Panc1 (cell line): ENCODE measurements at regions not wholly inside any gene's neighbourhood (a gene's known extent, or its start where the extent isn't known, plus 50 kb on each side); places are given as distances from the start of the nearest gene placed in this dataset.

Experiments
- ATAC-seq: fragments of 200-7000 bp; cut with Tn5 transposase; 2 replicates; pipeline ENCODE4 v1.9.1; 2020; ENCODE audit warnings: mild to moderate bottlenecking, moderate library complexity
- BruUV-seq: library from RNA; stranded (reverse); fragments of 400-500 nt; replicated peaks from 2 replicates; lab custom pipeline; 2021; lab: Mats Ljungman, UMichigan
- CTCF ChIA-PET: fragments of 300-600 bp; sonication (Branson Sonifier 250); formaldehyde crosslinking; loops from one replicate; lab custom pipeline; 2022; ENCODE audit warnings: antibody characterized with exemption; lab: Charles Lee
- POLR2A ChIA-PET: fragments of 300-600 bp; sonication (Branson Sonifier 250); formaldehyde crosslinking; loops from one replicate; lab custom pipeline; 2022; ENCODE audit warnings: antibody characterized with exemption; lab: Charles Lee
- DNase-seq: peaks from one replicate; pipeline ENCODE4 v3.0.0-alpha.2; 2010; ENCODE audit warnings: low read depth, low spot score
- H3K27ac ChIP-seq: 2 replicates; pipeline ENCODE4 v1.5.1; 2011; ENCODE audit warnings: mild to moderate bottlenecking, low read length, inconsistent platforms
- H3K27me3 ChIP-seq: fragments of 200-500 bp; sonication (Bioruptor generic); 2 replicates; pipeline ENCODE4 v1.6.0; 2014; ENCODE audit warnings: low read length, inconsistent platforms; ENCODE audit not compliant: control insufficient read depth, insufficient read depth
- H3K36me3 ChIP-seq: fragments of 200-500 bp; sonication (Bioruptor generic); 2 replicates; pipeline ENCODE4 v1.5.1; 2014; ENCODE audit warnings: inconsistent platforms, mild to moderate bottlenecking, low read length, moderate library complexity; ENCODE audit not compliant: control insufficient read depth, insufficient read depth
- H3K4me1 ChIP-seq: 2 replicates; pipeline ENCODE4 v1.5.1; 2011; ENCODE audit warnings: inconsistent platforms, mild to moderate bottlenecking, low read length, moderate library complexity; ENCODE audit not compliant: control insufficient read depth, insufficient read depth
- H3K4me3 ChIP-seq, 2 experiments: 2 replicates each; pipeline ENCODE4 v1.5.1; 2011 to 2012; ENCODE audit warnings: low read depth in 2 of 2, low read length in 2 of 2, mild to moderate bottlenecking in 2 of 2, inconsistent platforms in 1 of 2, moderate library complexity in 1 of 2
- H3K9me3 ChIP-seq: fragments of 200-500 bp; sonication (Bioruptor generic); 2 replicates; pipeline ENCODE4 v1.5.1; 2014; ENCODE audit warnings: low read depth, mild to moderate bottlenecking, inconsistent platforms, low read length, moderate library complexity; ENCODE audit not compliant: control insufficient read depth, insufficient read depth
- POLR2AphosphoS5 ChIP-seq: IDR thresholded peaks from 2 replicates; pipeline ENCODE4 v1.6.1; 2012; ENCODE audit warnings: mild to moderate bottlenecking, low read depth, low read length, moderate library complexity
- SIN3A ChIP-seq: IDR thresholded peaks from 2 replicates; pipeline ENCODE4 v1.6.1; 2012; ENCODE audit warnings: low read depth, mild to moderate bottlenecking, low read length, moderate library complexity, borderline replicate concordance; ENCODE audit not compliant: insufficient read depth
- TCF7L2 ChIP-seq: IDR thresholded peaks from 2 replicates; pipeline ENCODE4 v1.6.1; 2011; ENCODE audit warnings: mild to moderate bottlenecking, low read depth, low read length, inconsistent platforms
- in situ Hi-C: cut with HindIII; loops from 2 replicates; pipeline ENCODE4 v1.10.0; 2016; ENCODE audit warnings: low sequenced_read_pairs, low pct_unique_long_range_greater_than_20kb
- intact Hi-C: fragments of 100-400 bp; cut with micrococcal nuclease; formaldehyde crosslinking; loops from one replicate; pipeline ENCODE4 v1.10.0; 2022; ENCODE audit not compliant: unreplicated experiment
- TF ChIP-seq, protein P1 (sequence below): fragments of 450-650 bp; IDR thresholded peaks from 2 replicates; pipeline ENCODE4 v1.5.1; 2017; ENCODE audit warnings: mild to moderate bottlenecking
- TF ChIP-seq, protein P2 (sequence below), 2 experiments: IDR thresholded peaks; 2 replicates each; pipeline ENCODE4 v1.6.1; 2011 to 2012; ENCODE audit warnings: low read depth in 2 of 2, control low read depth in 1 of 2, low read length in 1 of 2, mild to moderate bottlenecking in 1 of 2, moderate library complexity in 1 of 2; ENCODE audit not compliant: insufficient read depth in 1 of 2

DNA sequence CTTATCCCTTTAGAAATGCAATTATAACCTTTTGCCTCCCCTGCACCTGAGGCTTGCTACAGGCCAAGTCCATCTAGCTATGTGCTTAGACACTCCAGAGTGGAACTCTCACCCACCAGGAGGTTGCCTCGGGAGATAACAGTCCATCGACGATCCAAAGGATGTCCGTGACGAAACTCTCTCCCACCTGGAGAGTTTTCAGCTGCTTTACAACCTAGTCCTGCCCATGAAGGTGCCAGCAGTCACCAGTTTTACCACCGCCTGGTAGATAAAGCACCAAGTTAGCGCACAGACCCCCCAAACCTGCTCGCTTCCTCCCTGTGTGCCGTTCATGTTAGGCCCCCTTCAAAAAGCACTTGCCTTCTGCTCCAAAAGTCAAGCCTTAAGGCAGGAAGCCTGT is 53.1 kb upstream of the SHISAL1 start:
- TF ChIP-seq SIN3A (no peak), TCF7L2 (no peak), POLR2AphosphoS5 (no peak)
- TF ChIP-seq, protein P1, sequence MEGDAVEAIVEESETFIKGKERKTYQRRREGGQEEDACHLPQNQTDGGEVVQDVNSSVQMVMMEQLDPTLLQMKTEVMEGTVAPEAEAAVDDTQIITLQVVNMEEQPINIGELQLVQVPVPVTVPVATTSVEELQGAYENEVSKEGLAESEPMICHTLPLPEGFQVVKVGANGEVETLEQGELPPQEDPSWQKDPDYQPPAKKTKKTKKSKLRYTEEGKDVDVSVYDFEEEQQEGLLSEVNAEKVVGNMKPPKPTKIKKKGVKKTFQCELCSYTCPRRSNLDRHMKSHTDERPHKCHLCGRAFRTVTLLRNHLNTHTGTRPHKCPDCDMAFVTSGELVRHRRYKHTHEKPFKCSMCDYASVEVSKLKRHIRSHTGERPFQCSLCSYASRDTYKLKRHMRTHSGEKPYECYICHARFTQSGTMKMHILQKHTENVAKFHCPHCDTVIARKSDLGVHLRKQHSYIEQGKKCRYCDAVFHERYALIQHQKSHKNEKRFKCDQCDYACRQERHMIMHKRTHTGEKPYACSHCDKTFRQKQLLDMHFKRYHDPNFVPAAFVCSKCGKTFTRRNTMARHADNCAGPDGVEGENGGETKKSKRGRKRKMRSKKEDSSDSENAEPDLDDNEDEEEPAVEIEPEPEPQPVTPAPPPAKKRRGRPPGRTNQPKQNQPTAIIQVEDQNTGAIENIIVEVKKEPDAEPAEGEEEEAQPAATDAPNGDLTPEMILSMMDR = no peak
- TF ChIP-seq, protein P2, sequence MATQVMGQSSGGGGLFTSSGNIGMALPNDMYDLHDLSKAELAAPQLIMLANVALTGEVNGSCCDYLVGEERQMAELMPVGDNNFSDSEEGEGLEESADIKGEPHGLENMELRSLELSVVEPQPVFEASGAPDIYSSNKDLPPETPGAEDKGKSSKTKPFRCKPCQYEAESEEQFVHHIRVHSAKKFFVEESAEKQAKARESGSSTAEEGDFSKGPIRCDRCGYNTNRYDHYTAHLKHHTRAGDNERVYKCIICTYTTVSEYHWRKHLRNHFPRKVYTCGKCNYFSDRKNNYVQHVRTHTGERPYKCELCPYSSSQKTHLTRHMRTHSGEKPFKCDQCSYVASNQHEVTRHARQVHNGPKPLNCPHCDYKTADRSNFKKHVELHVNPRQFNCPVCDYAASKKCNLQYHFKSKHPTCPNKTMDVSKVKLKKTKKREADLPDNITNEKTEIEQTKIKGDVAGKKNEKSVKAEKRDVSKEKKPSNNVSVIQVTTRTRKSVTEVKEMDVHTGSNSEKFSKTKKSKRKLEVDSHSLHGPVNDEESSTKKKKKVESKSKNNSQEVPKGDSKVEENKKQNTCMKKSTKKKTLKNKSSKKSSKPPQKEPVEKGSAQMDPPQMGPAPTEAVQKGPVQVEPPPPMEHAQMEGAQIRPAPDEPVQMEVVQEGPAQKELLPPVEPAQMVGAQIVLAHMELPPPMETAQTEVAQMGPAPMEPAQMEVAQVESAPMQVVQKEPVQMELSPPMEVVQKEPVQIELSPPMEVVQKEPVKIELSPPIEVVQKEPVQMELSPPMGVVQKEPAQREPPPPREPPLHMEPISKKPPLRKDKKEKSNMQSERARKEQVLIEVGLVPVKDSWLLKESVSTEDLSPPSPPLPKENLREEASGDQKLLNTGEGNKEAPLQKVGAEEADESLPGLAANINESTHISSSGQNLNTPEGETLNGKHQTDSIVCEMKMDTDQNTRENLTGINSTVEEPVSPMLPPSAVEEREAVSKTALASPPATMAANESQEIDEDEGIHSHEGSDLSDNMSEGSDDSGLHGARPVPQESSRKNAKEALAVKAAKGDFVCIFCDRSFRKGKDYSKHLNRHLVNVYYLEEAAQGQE (IDR thresholded peaks at IDR 0.05; ENCODE audit: insufficient read depth in 1 of 2, low read depth in 2 of 2, low read length in 1 of 2) = no peak
- BruUV-seq = no TSS peak
- Histone ChIP-seq H3K27me3 (no peaks in the 10 kb centered on the region), H3K36me3 (no peaks in the 10 kb centered on the region), H3K4me1 (peaks cover 8% of the 10 kb centered on the region; the same call in 1 of the 2 replicates), H3K4me3 (no peak overlapping the region), H3K27ac (no peak overlapping the region), H3K9me3 (no peaks in the 10 kb centered on the region)
- ChIA-PET CTCF (no interaction called here), POLR2A (no interaction called here)
- intact Hi-C loops = no loop called here
- in situ Hi-C loops = no loop called here
- ATAC-seq (no peak), DNase-seq (no peak)

- intact Hi-C loops (no loop called here), in situ Hi-C loops (no loop called here)
- H3K4me3 ChIP-seq = no peak overlapping the region
- ATAC-seq (no peak), DNase-seq (no peak)
- H3K4me1 ChIP-seq = peaks cover 8% of the 10 kb centered on the region; the same call in 1 of the 2 replicates
- no TSS peak for BruUV-seq
- H3K36me3 ChIP-seq = no peaks in the 10 kb centered on the region
- no peaks in the 10 kb centered on the region for H3K27me3 ChIP-seq
- POLR2A ChIA-PET = no interaction called here
- no peaks in the 10 kb centered on the region for H3K9me3 ChIP-seq
- TF ChIP-seq SIN3A (no peak), POLR2AphosphoS5 (no peak), TCF7L2 (no peak)
- TF ChIP-seq, protein P2 (IDR thresholded peaks at IDR 0.05; ENCODE audit: insufficient read depth in 1 of 2, low read depth in 2 of 2, low read length in 1 of 2) = no peak
- TF ChIP-seq, protein P1 = no peak
- no peak overlapping the region for H3K27ac ChIP-seq
- CTCF ChIA-PET = no interaction called here
Observed at GRCh38 chr22:44365191-44365590, 52.4 kb upstream of the SHISAL1 start.
